Fibroblast of lung (primary cell): ENCODE measurements at regions not wholly inside any gene's neighbourhood (a gene's known extent, or its start where the extent isn't known, plus 50 kb on each side); places are given as distances from the start of the nearest gene placed in this dataset.

ENCODE experiments used
- CTCF ChIP-seq, 2 donors: IDR thresholded peaks in 1 of 2; conservative IDR thresholded peaks in 1 of 2; 1 replicate in 1 of 2; 2 replicates in 1 of 2; pipeline ENCODE4 v1.5.1; 2011 to 2012; ENCODE audit warnings: low read length in 2 of 2, control low read depth in 1 of 2, inconsistent platforms in 1 of 2, low read depth in 1 of 2, mild to moderate bottlenecking in 1 of 2
- EZH2 ChIP-seq: IDR thresholded peaks from 2 replicates; pipeline ENCODE4 v1.5.1; 2012; ENCODE audit warnings: low read length, control low read depth, mild to moderate bottlenecking; ENCODE audit errors: missing control alignments

GRCh38 chr6:132952986-132953385 is 138.6 kb downstream of the RPS12 start:
- TF ChIP-seq CTCF (conservative IDR thresholded peaks at IDR 0.05 in 1 of 2, IDR thresholded peaks at IDR 0.05 in 1 of 2; ENCODE audit: low read depth in 1 of 2, low read length in 2 of 2) = no peak
- no peak for TF ChIP-seq EZH2
